H1 (cell line): ENCODE measurements at regions not wholly inside any gene's neighbourhood (a gene's known extent, or its start where the extent isn't known, plus 50 kb on each side); places are given as distances from the start of the nearest gene placed in this dataset.

Experiments used
- CTCF ChIA-PET: fragments of 300-600 bp; sonication (Branson Sonifier 250); formaldehyde crosslinking; loops from one replicate; lab custom pipeline; 2021; ENCODE audit not compliant: partially characterized antibody; lab: Charles Lee
- POLR2A ChIA-PET: fragments of 300-600 bp; sonication (Branson Sonifier 250); formaldehyde crosslinking; loops from one replicate; lab custom pipeline; 2021; ENCODE audit warnings: inconsistent platforms; ENCODE audit not compliant: partially characterized antibody; lab: Charles Lee
- DNase-seq, 2 experiments: peaks; one replicate each; pipeline versions ENCODE4 v3.0.0 to v3.0.0-alpha.2; 2010 to 2022; ENCODE audit warnings: low spot score in 2 of 2, low read depth in 1 of 2, mixed read lengths in 1 of 2
- FAIRE-seq: peaks from 2 replicates; lab custom pipeline; 2011; peaks lifted over from hg19 to GRCh38; lab: Jason Lieb, UNC
- H2AFZ ChIP-seq: 2 replicates; pipeline ENCODE4 v1.8.1; 2012; ENCODE audit warnings: low read length, inconsistent platforms
- H2AK5ac ChIP-seq: 2 replicates; pipeline ENCODE4 v1.6.1; 2013; ENCODE audit warnings: low read depth, low read length
- H2BK120ac ChIP-seq: replicated peaks from 2 replicates; pipeline ENCODE3; 2013; ENCODE audit warnings: low read depth, low read length, inconsistent platforms
- H2BK12ac ChIP-seq: 2 replicates; pipeline ENCODE4 v1.6.1; 2013; ENCODE audit warnings: low read depth, low read length
- H2BK15ac ChIP-seq: 2 replicates; pipeline ENCODE4 v1.6.1; 2013; ENCODE audit warnings: low read length
- H2BK20ac ChIP-seq: 2 replicates; pipeline ENCODE4 v1.6.1; 2013; ENCODE audit warnings: low read length
- H2BK5ac ChIP-seq: 2 replicates; pipeline ENCODE4 v1.6.1; 2013; ENCODE audit warnings: low read depth, low read length
- H3K14ac ChIP-seq: 2 replicates; pipeline ENCODE4 v1.6.1; 2013; ENCODE audit warnings: inconsistent platforms; ENCODE audit not compliant: insufficient read length
- H3K18ac ChIP-seq: 2 replicates; pipeline ENCODE4 v1.6.1; 2013; ENCODE audit warnings: low read length; ENCODE audit errors: extremely low read depth
- H3K23ac ChIP-seq: 2 replicates; pipeline ENCODE4 v1.6.1; 2013; ENCODE audit warnings: inconsistent platforms; ENCODE audit not compliant: insufficient read length
- H3K23me2 ChIP-seq: 2 replicates; pipeline ENCODE4 v1.6.1; 2013; ENCODE audit warnings: low read depth, low read length
- H3K27ac ChIP-seq: 2 replicates; pipeline ENCODE4 v1.6.1; 2011; ENCODE audit warnings: low read depth, low read length, inconsistent platforms
- H3K27me3 ChIP-seq, 4 experiments: replicated peaks in 1 of 4; 1 replicate in 1 of 4; 2 replicates in 3 of 4; pipeline versions ENCODE4 v1.6.1 to v1.8.1; 2011 to 2013; ENCODE audit warnings: low read length in 3 of 4, mild to moderate bottlenecking in 3 of 4, inconsistent platforms in 2 of 4, mixed read lengths in 2 of 4, moderate library complexity in 1 of 4; ENCODE audit not compliant: control insufficient read depth in 3 of 4, insufficient read depth in 3 of 4; ENCODE audit errors: extremely low read depth in 1 of 4
- H3K36me3 ChIP-seq, 4 experiments: 2 replicates each; pipeline versions ENCODE4 v1.6.1 to v1.8.1; 2011 to 2013; ENCODE audit warnings: mild to moderate bottlenecking in 4 of 4, low read length in 3 of 4, moderate library complexity in 2 of 4, control low read depth in 1 of 4, inconsistent platforms in 1 of 4; ENCODE audit not compliant: insufficient read depth in 4 of 4, control insufficient read depth in 2 of 4
- H3K4ac ChIP-seq: replicated peaks from 2 replicates; pipeline ENCODE3; 2013; ENCODE audit warnings: low read length, low read depth, mixed read lengths, inconsistent platforms; ENCODE audit not compliant: insufficient read length
- H3K4me1 ChIP-seq, 4 experiments: replicated peaks in 1 of 4; 1 replicate in 1 of 4; 2 replicates in 3 of 4; pipeline versions ENCODE4 v1.6.1 to v1.8.1; 2011 to 2013; ENCODE audit warnings: low read length in 3 of 4, inconsistent platforms in 2 of 4, mixed read lengths in 1 of 4; ENCODE audit not compliant: insufficient read depth in 4 of 4, control insufficient read depth in 3 of 4
- H3K4me2 ChIP-seq, 2 experiments: 2 replicates each; pipeline versions ENCODE4 v1.6.1 to v1.8.1; 2011 to 2013; ENCODE audit warnings: low read depth in 2 of 2, low read length in 2 of 2, control low read depth in 1 of 2, inconsistent platforms in 1 of 2, mild to moderate bottlenecking in 1 of 2; ENCODE audit not compliant: insufficient read depth in 1 of 2
- H3K4me3 ChIP-seq, 4 experiments: fragments of 200-600, 300-600 bp in 1 of 4; sonication (generic), shearing (Covaris generic), sonication (Bioruptor Twin) in 1 of 4; 2 replicates each; pipeline versions ENCODE4 v1.5.1 to v1.8.1; 2011 to 2016; ENCODE audit warnings: low read length in 4 of 4, low read depth in 3 of 4, control low read depth in 2 of 4, inconsistent platforms in 2 of 4, mild to moderate bottlenecking in 2 of 4, mixed read lengths in 1 of 4, moderate library complexity in 1 of 4; ENCODE audit not compliant: insufficient read depth in 2 of 4; ENCODE audit errors: extremely low read depth in 1 of 4
- H3K56ac ChIP-seq: replicated peaks from 2 replicates; pipeline ENCODE3; 2013; ENCODE audit warnings: low read depth, mild to moderate bottlenecking, mixed read lengths, low read length, inconsistent platforms; ENCODE audit not compliant: insufficient read length
- H3K79me1 ChIP-seq: 2 replicates; pipeline ENCODE4 v1.6.1; 2013; ENCODE audit warnings: low read depth, low read length, control low read depth
- H3K79me2 ChIP-seq, 2 experiments: 2 replicates each; pipeline versions ENCODE4 v1.6.1 to v1.8.1; 2012 to 2013; ENCODE audit warnings: low read length in 2 of 2, mild to moderate bottlenecking in 2 of 2, inconsistent platforms in 1 of 2; ENCODE audit not compliant: insufficient read depth in 2 of 2, control insufficient read depth in 1 of 2
- H3K9ac ChIP-seq, 4 experiments: replicated peaks in 1 of 4; 1 replicate in 1 of 4; 2 replicates in 3 of 4; pipeline versions ENCODE4 v1.6.1 to v1.8.1; 2011 to 2013; ENCODE audit warnings: low read depth in 3 of 4, low read length in 3 of 4, control low read depth in 2 of 4, mild to moderate bottlenecking in 2 of 4, moderate library complexity in 2 of 4, inconsistent platforms in 1 of 4; ENCODE audit errors: extremely low read depth in 1 of 4
- H3K9me3 ChIP-seq, 2 experiments: 2 replicates each; pipeline versions ENCODE4 v1.6.1 to v1.8.1; 2012 to 2013; ENCODE audit warnings: mild to moderate bottlenecking in 2 of 2, moderate library complexity in 2 of 2, control low read depth in 1 of 2, inconsistent platforms in 1 of 2, low read depth in 1 of 2, low read length in 1 of 2, mixed read lengths in 1 of 2; ENCODE audit not compliant: insufficient read depth in 2 of 2
- H4K20me1 ChIP-seq, 2 experiments: replicated peaks in 1 of 2; 2 replicates each; pipeline versions ENCODE3 to v1.8.1; 2011 to 2013; ENCODE audit warnings: inconsistent platforms in 2 of 2, low read length in 2 of 2, mild to moderate bottlenecking in 1 of 2; ENCODE audit not compliant: insufficient read depth in 2 of 2, control insufficient read depth in 1 of 2
- H4K5ac ChIP-seq: 2 replicates; pipeline ENCODE4 v1.6.1; 2013; ENCODE audit warnings: low read length, low read depth, mixed read lengths, inconsistent platforms; ENCODE audit not compliant: insufficient read length
- H4K8ac ChIP-seq: 2 replicates; pipeline ENCODE4 v1.8.0; 2013; ENCODE audit warnings: mild to moderate bottlenecking, moderate library complexity, low read length, inconsistent platforms; ENCODE audit not compliant: insufficient read depth; ENCODE audit errors: extremely low read depth
- H4K91ac ChIP-seq: replicated peaks from 2 replicates; pipeline ENCODE3; 2013; ENCODE audit warnings: low read length, mixed read lengths, inconsistent platforms; ENCODE audit not compliant: insufficient read length
- BCL11A ChIP-seq, 2 experiments: IDR thresholded peaks; one replicate each; pipeline ENCODE4 v1.6.1; 2011; ENCODE audit warnings: low read depth in 2 of 2, low read length in 2 of 2, mild to moderate bottlenecking in 2 of 2
- EGR1 ChIP-seq: IDR thresholded peaks from 2 replicates; pipeline ENCODE4 v1.6.1; 2011; ENCODE audit warnings: low read depth, low read length, borderline replicate concordance
- GABPA ChIP-seq: IDR thresholded peaks from 2 replicates; pipeline ENCODE4 v1.6.1; 2011; ENCODE audit warnings: mild to moderate bottlenecking, low read length, moderate library complexity, borderline replicate concordance; ENCODE audit not compliant: insufficient read depth
- KDM1A ChIP-seq: fragments of 200-600, 300-600 bp; sonication (generic); IDR thresholded peaks from 2 replicates; pipeline ENCODE4 v1.7.1; 2016; ENCODE audit warnings: mild to moderate bottlenecking, low read length, borderline replicate concordance
- RAD21 ChIP-seq, 2 experiments: IDR thresholded peaks in 1 of 2; conservative IDR thresholded peaks in 1 of 2; 2 replicates each; pipeline ENCODE4 v1.6.1; 2011; ENCODE audit warnings: low read depth in 2 of 2, low read length in 2 of 2, improper control_type of control experiment in 1 of 2, inconsistent platforms in 1 of 2, mild to moderate bottlenecking in 1 of 2, moderate library complexity in 1 of 2
- RFX5 ChIP-seq: IDR thresholded peaks from 2 replicates; pipeline ENCODE4 v1.6.1; 2011; ENCODE audit warnings: low read depth, low read length, improper control_type of control experiment, borderline replicate concordance
- RXRA ChIP-seq: IDR thresholded peaks from 2 replicates; pipeline ENCODE4 v1.6.1; 2011; ENCODE audit warnings: low read depth, mild to moderate bottlenecking, low read length, moderate library complexity; ENCODE audit not compliant: insufficient read depth
- SP1 ChIP-seq: IDR thresholded peaks from 2 replicates; pipeline ENCODE4 v1.6.1; 2011; ENCODE audit warnings: low read depth, low read length
- SRF ChIP-seq: IDR thresholded peaks from 2 replicates; pipeline ENCODE4 v1.6.1; 2011; ENCODE audit warnings: mild to moderate bottlenecking, low read depth, low read length, moderate library complexity
- TBP ChIP-seq: IDR thresholded peaks from 2 replicates; pipeline ENCODE4 v1.6.1; 2011; ENCODE audit warnings: low read depth, low read length, improper control_type of control experiment
- YY1 ChIP-seq: IDR thresholded peaks from 2 replicates; pipeline ENCODE4 v1.6.1; 2011; ENCODE audit warnings: low read depth, mild to moderate bottlenecking, low read length
- whole genome bisulfite sequencing, 2 experiments: shearing (Covaris generic) in 1 of 2; methylation state at CpG; one replicate each; pipeline versions ENCODE4 v1.1.6 to v1.1.7; 2013 to 2015; ENCODE audit warnings: low lambda C conversion rate in 2 of 2, mixed read lengths in 2 of 2, inconsistent platforms in 1 of 2, low coverage in 1 of 2, missing lambda C conversion rate in 1 of 2; ENCODE audit not compliant: insufficient replicate concordance in 2 of 2, insufficient coverage in 1 of 2, insufficient read length in 1 of 2; ENCODE audit errors: extremely low coverage in 1 of 2, missing lambda C conversion rate in 1 of 2; 5-methylcytosine and 5-hydroxymethylcytosine counted together
- TF ChIP-seq, protein P1 (sequence below): IDR thresholded peaks from 2 replicates; pipeline ENCODE4 v1.6.1; 2011; ENCODE audit warnings: low read depth, mild to moderate bottlenecking, low read length; ENCODE audit not compliant: insufficient read depth

- ChIA-PET POLR2A (no interaction called here), CTCF (no interaction called here)
- no peaks in the 10 kb centered on the region for H3K4me1 ChIP-seq
- no peak for FAIRE-seq
- WGBS, 2 experiments = 92% methylated on average over 2 of the region's 2 CpGs; no CpG with 5 or more reads in 1 of the 2 experiments
- H3K14ac ChIP-seq = no peak overlapping the region
- H2BK120ac ChIP-seq = no peak overlapping the region
- H3K23me2 ChIP-seq = no peaks in the 10 kb centered on the region
- no peak overlapping the region for H3K27ac ChIP-seq
- H4K91ac ChIP-seq = no peak overlapping the region
- no peak overlapping the region for H3K4me3 ChIP-seq
- no peak overlapping the region for H2AFZ ChIP-seq
- H3K4ac ChIP-seq = no peak overlapping the region
- H3K4me2 ChIP-seq = no peak overlapping the region
- H4K8ac ChIP-seq = no peak overlapping the region
- no peak overlapping the region for H3K56ac ChIP-seq
- H4K5ac ChIP-seq = no peak overlapping the region
- H3K18ac ChIP-seq = no peak overlapping the region
- no peaks in the 10 kb centered on the region for H4K20me1 ChIP-seq
- H3K23ac ChIP-seq = no peak overlapping the region
- no peak for DNase-seq
- no peak overlapping the region for H2AK5ac ChIP-seq
- H2BK5ac ChIP-seq = no peak overlapping the region
- no peaks in the 10 kb centered on the region for H3K27me3 ChIP-seq
- H3K79me1 ChIP-seq = no peaks in the 10 kb centered on the region
- no peaks in the 10 kb centered on the region for H3K9me3 ChIP-seq
- no peak overlapping the region for H3K9ac ChIP-seq
- no peak overlapping the region for H2BK12ac ChIP-seq
- H3K36me3 ChIP-seq = no peaks in the 10 kb centered on the region
- TF ChIP-seq BCL11A (IDR thresholded peaks at IDR 0.05; ENCODE audit: low read depth in 2 of 2, low read length in 2 of 2) (no peak), RXRA (no peak), KDM1A (no peak), YY1 (no peak), RAD21 (IDR thresholded peaks at IDR 0.05 in 1 of 2, conservative IDR thresholded peaks at IDR 0.05 in 1 of 2; ENCODE audit: low read depth in 2 of 2, low read length in 2 of 2) (no peak), SP1 (no peak), TBP (no peak), SRF (no peak), GABPA (no peak), EGR1 (no peak), RFX5 (no peak)
- TF ChIP-seq, protein P1, sequence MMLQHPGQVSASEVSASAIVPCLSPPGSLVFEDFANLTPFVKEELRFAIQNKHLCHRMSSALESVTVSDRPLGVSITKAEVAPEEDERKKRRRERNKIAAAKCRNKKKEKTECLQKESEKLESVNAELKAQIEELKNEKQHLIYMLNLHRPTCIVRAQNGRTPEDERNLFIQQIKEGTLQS = no peak
- TF ChIP-seq, all 59 proteins: peak for 0
- Histone ChIP-seq H2BK15ac (no peak overlapping the region), H3K79me2 (no peaks in the 10 kb centered on the region), H2BK20ac (no peak overlapping the region)
Observed at GRCh38 chr2:51553476-51553875, 521.5 kb upstream of the NRXN1 start.
